ENCODE measurements at regions not wholly inside any gene's neighbourhood (a gene's known extent, or its start where the extent isn't known, plus 50 kb on each side); places are given as distances from the start of the nearest gene placed in this dataset.

GRCh38 chr2:174690026-174690425 lies 74.2 kb downstream of the CHRNA1 start (continued):
- TF ChIP-seq E2F5 (CRISPR knock-in tag; IDR thresholded peaks at IDR 0.05), result no peak

GRCh38 chr2:174688079-174688478 lies 76.2 kb downstream of the CHRNA1 start:
- no peaks in the 10 kb centered on the region for H3K36me3 Mint-ChIP-seq
- no peak for TF ChIP-seq ESRRA (CRISPR knock-in tag; IDR thresholded peaks at IDR 0.05; ENCODE audit: borderline replicate concordance)
- TF ChIP-seq ZNF396 (CRISPR knock-in tag; IDR thresholded peaks at IDR 0.05; ENCODE audit: borderline replicate concordance), result no peak
- no peak for TF ChIP-seq CREM (CRISPR knock-in tag; IDR thresholded peaks at IDR 0.05)
- TF ChIP-seq HMGA2 (CRISPR knock-in tag; IDR thresholded peaks at IDR 0.05), result no peak
- TF ChIP-seq ARID4B (CRISPR knock-in tag; IDR thresholded peaks at IDR 0.05; ENCODE audit: borderline replicate concordance), result no peak
- TF ChIP-seq ZNF317 (CRISPR knock-in tag; IDR thresholded peaks at IDR 0.05; ENCODE audit: borderline replicate concordance, low read depth), result no peak
- TF ChIP-seq NFATC4 (CRISPR knock-in tag; IDR thresholded peaks at IDR 0.05), result no peak
- no peak for TF ChIP-seq CREB1 (CRISPR knock-in tag; IDR thresholded peaks at IDR 0.05)
- no peak for TF ChIP-seq NR1H2 (CRISPR knock-in tag; IDR thresholded peaks at IDR 0.05)
- no peak for TF ChIP-seq AR (CRISPR knock-in tag; IDR thresholded peaks at IDR 0.05)
- ChIA-PET POLR2A (no interaction called here), CTCF (interaction anchor here (0.5 to 3.7 kb wide), 13 partner anchors 9 to 574 kb away, joined by 3 to 26 read pairs (median 4); no protein-coding TSS in a partner anchor)
- peaks cover 25% of the 10 kb centered on the region for H3K27me3 Mint-ChIP-seq (ENCODE audit: low read depth)
- peaks cover 12% of the 10 kb centered on the region for H3K4me1 Mint-ChIP-seq
- no peak for DNase-seq (ENCODE audit: low spot score)
- ATAC-seq, result no peak
- no peak overlapping the region for H3K4me3 Mint-ChIP-seq
- H3K27ac Mint-ChIP-seq, result no peak overlapping the region
- no peaks in the 10 kb centered on the region for H3K9me3 Mint-ChIP-seq

- Mint-ChIP-seq H3K9me3 (no peaks in the 10 kb centered on the region), H3K27me3 (ENCODE audit: low read depth) (peaks cover 35% of the 10 kb centered on the region), H3K4me1 (peaks cover 15% of the 10 kb centered on the region), H3K27ac (no peak overlapping the region), H3K4me3 (no peak overlapping the region), H3K36me3 (no peaks in the 10 kb centered on the region)
- ATAC-seq (no peak), DNase-seq (ENCODE audit: low spot score) (no peak)
- ChIA-PET POLR2A (no interaction called here), CTCF (interaction anchor here (0.7 to 3.7 kb wide), 8 partner anchors 9 to 565 kb away, joined by 3 to 26 read pairs (median 4); no protein-coding TSS in a partner anchor)
- TF ChIP-seq NR2C2 (CRISPR knock-in tag; IDR thresholded peaks at IDR 0.05) (no peak), NFE2L1 (CRISPR knock-in tag; IDR thresholded peaks at IDR 0.05) (no peak), ATF3 (CRISPR knock-in tag; conservative IDR thresholded peaks at IDR 0.05) (no peak), ZNF138 (CRISPR knock-in tag; conservative IDR thresholded peaks at IDR 0.05) (no peak), ESRRA (CRISPR knock-in tag; IDR thresholded peaks at IDR 0.05; ENCODE audit: borderline replicate concordance) (no peak), ATF1 (CRISPR knock-in tag; IDR thresholded peaks at IDR 0.05) (no peak), IRF2 (CRISPR knock-in tag; IDR thresholded peaks at IDR 0.05; ENCODE audit: borderline replicate concordance, low read depth) (no peak), E2F5 (CRISPR knock-in tag; IDR thresholded peaks at IDR 0.05) (no peak), ERG (CRISPR knock-in tag; IDR thresholded peaks at IDR 0.05) (no peak), ZNF219 (CRISPR knock-in tag; IDR thresholded peaks at IDR 0.05; ENCODE audit: borderline replicate concordance) (no peak), KAT7 (CRISPR knock-in tag; IDR thresholded peaks at IDR 0.05; ENCODE audit: borderline replicate concordance) (no peak), TEAD4 (CRISPR knock-in tag; IDR thresholded peaks at IDR 0.05) (no peak), ATF2 (CRISPR knock-in tag; IDR thresholded peaks at IDR 0.05; ENCODE audit: borderline replicate concordance, low read depth) (no peak)
Observed at GRCh38 chr2:174686430-174686829, 77.8 kb downstream of the CHRNA1 start.

Measured in WTC11 (cell line).